ENCODE measurements at regions not wholly inside any gene's neighbourhood (a gene's known extent, or its start where the extent isn't known, plus 50 kb on each side); places are given as distances from the start of the nearest gene placed in this dataset.
"Not testable (repeated sequence)": the region's sequence is repeated elsewhere in the genome, so short reads cannot be mapped to it uniquely, and the experiment has no call there.

DNA sequence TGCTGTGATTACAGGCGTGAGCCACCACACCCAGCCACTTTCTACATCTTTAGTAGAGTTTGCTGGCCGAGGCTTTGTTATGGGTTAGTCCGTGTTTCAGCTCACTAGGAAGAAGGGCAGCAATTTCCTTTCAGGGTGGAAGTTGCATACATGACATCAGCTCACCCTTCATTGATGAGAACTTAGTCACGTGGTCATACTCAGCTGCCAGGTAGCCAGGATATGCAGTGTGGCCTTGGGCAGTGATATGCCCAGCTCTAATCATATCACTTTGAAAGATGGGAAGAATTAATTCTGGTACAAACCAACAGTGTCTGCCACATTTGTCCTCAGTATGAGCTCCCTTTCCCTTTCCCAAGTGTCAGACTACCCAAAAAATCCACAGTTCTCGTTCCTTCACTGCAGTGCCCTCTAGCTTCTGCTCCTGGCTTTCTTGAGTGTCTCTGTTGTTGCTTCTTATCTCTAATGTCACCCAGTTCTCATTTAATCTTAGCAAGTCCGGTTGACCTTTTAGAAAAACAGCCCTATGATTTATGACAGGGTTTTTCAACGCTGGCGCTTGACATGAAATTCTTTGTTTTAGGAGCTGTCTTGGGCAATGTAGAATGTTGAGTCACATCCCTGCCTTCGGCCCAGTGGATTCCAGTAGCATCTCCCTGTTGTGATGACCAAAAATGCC lies 108.7 kb upstream of the ITGB1 start:
- no peak for DNase-seq

DNA sequence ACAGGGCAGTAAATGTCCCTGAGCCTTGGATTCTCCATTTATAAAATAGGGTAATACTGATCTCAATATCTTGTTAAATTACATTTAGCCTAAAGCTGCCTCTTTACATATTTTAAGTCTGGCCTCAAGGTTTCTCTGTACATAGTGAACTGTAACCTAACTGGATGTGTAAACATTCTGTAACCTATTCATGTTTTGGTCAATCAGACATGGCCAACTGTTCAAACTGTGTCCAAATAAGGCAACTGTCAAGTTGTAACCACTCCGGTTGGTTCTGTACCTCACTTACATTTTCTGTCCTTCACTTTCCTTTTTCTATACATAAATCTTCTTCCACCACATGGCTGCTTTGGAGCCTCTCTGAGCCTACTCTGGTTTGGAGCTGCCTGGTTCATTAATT lies 107.1 kb upstream of the ITGB1 start:
- no peak for DNase-seq

DNA sequence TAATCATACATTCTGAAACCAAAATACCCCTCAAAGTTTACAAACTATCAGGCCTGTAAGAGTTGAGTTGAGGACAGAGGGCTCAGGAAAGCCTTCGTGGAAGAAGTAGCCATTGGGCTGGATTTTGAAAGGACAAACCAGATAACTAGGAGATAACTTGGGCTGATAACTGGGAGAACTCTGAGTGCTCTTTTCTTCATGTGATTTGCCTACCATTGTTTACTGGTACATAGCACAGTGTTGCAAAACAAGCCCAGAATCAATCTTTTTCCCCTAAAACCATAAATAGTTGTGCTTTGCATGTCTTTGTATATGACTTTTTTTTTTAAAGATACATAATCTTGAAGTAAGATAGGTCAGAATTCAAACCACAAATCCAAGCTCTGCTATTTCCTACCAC lies 106.7 kb upstream of the ITGB1 start:
- no peak for DNase-seq

DNA sequence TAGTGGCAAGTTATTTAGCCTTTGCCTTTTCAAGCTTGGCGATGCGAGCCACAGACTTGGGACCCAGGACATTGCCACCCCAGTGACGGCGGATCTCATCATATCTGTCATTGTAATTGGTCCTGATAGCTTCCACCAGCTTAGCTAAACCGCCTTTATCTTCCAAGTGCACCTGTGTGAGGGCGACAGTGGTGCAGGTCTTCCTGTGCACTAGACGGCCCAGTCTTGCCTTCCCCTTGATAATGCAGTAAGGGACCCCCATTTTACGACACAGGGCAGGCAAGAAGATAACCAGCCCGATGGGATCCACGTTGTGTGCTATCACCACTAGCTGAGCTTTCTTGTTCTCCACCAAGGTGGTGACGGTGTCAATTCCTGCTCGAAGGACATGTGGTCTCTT lies 99.6 kb upstream of the ITGB1 start:
- no peak for DNase-seq

DNA sequence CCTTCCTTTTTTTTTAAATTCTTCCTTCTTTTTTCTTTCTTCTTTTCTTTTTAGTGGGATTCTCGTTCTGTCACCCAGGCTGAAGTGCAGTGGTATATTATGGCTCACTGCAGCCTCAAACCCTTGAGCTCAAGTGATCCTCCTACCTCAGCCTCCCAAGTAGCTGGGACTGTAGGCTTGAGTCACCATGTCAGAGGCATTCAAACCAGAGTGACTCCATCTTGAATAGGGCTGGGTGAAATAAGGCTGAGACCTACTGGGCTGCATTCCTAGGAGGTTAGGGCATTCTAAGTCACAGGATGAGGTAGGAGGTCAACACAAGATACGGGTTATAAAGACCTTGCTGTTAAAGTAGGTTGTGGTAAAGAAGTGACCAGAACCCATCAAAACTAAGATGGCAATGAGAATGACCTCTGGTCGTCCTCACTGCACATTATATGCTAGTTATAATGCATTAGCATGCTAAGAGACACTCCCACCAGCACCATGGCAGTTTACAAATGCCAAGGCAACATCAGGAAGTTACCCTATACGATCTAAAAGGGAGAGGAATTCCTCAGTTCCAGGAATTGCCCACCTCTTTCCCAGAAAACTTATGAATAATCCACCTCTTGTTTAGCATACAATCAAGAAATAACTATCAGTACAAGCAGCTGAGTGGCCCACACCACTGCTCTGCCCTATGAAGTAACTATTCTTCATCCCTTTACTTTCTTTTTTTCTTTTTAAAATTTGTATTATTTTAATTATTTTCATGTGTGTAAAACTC lies 99.0 kb upstream of the ITGB1 start:
- DNase-seq = no peak

- DNase-seq = no peak
Measured at GRCh38 chr10:33055625-33056024, 97.6 kb upstream of the ITGB1 start.

GRCh38 chr10:33052915-33053810 lies 95.1 kb upstream of the ITGB1 start:
- DNase-seq = no peak

GRCh38 chr10:33052263-33052875 lies 94.3 kb upstream of the ITGB1 start:
- DNase-seq = no peak

DNA sequence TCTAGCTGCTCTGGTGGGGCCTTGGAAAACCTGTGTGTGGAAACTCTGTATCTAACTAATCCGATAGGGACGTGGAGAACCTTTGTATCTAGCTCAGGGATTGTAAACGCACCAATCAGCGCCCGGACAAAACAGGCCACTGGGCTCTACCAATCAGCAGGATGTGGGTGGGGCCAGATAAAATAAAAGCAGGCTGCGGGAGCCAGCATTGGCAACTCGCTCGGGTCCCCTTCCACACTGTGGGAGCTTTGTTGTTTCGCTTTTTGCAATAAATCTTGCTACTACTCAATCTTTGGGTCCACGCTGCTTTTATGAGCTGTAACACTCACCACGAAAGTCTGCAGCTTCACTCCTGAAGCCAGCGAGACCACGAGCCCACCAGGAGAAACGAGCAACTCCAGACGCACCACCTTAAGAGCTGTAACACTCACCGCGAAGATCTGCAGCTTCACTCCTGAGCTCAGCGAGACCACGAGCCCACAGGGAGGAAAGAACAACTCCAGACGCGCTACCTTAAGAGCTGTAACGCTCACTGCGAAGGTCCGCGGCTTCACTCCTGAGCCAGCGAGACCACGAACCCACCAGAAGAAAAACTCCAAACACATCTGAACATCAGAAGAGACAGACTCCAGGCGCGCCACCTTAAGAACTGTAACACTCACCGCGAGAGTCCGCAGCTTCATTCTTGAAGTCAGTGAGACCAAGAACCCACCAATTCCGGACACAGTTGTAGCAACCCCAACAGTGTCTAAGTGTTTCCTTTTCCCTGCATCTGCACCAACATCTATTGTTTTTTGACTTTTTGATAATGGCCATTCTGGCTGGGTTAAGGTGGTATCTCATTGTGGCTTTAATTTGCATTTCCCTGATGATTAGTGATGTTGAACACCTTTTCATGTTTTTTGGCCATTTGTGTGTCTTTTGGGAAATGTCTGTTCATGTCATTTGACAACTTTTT lies 92.2 kb upstream of the ITGB1 start:
- DNase-seq = not testable (repeated sequence)

DNA sequence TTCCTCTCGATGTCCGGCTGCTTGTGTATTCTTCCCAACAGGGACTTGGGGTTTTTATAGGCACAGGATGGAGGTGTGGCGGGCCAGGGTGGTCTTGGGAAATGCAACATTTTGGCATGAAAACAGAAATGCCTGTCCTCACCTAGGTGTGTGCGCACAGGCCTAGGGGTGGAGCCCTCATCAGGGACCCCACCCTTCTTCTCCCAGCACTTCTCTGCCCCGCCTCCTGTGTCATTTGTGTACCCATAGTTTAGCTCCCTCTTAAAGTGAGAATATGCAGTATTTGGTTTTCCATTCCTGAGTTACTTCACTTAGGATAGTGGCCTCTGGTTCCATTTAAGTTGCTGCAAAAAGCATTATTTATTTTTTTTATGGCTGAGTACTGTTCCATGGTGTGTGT lies 90.2 kb upstream of the ITGB1 start:
- no peak for DNase-seq

- no peak for DNase-seq
Measured at GRCh38 chr10:33047655-33048054, 89.6 kb upstream of the ITGB1 start.

DNA sequence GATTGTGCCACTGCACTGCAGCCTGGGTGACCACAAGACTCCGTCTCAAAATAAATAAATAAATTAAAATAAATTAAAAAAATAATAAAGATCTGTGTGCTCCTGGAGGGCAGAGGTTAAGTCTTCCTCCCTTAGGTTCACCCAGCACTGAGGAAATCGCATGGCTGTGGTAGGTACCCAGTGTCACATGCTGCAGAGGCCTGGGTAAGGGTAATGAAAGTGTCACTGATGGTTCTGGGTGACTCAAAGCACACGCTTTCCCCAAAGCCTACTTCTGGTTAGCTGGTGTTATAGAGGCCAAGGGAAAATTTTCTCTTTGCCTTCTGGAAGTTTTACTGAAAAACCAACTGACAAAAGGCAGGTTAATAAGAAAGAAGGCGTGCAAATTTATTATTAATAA lies 88.8 kb upstream of the ITGB1 start:
- DNase-seq = no peak

DNA sequence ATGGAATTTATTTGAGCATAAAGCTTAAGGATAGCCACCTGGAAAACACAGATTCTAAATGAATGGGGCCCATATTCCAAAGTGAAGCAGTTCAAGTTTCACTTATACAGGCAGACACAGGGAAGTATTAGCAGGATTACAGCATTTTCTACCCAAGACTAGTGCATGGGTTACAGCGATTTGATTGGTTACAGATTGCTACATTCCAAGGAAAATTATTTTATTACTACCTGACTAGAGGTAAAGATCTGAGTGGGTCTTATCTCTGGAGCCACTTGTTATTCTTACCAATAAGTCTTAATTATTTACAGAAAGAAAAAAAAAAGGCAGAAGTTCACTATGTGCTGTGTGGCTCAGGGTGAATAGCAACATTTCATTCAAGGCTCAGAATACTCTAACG lies 87.4 kb upstream of the ITGB1 start:
- DNase-seq = no peak

GRCh38 chr10:33042565-33042964 lies 84.5 kb upstream of the ITGB1 start:
- no peak for DNase-seq

- DNase-seq = no peak
Measured at GRCh38 chr10:33041783-33042437, 83.9 kb upstream of the ITGB1 start.

DNA sequence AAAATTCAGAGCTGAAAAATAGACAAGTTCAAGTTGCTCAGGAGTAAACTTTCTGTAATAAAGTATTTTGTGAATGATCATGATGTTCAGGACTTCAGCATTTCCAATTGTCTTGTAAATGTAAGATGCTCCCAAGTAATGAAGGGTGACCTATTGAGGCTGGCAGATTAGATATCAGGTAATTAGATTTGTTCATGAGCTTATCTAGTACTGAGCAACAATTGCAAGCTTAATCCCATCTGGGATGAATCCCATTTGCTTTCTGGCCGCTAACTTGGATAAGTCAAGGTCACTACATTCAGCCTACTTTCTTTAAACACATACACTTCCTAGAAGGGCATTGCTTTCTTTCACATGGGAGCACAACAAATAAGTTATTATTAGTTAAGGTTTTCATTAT lies 82.4 kb upstream of the ITGB1 start:
- no peak for DNase-seq

- no peak for DNase-seq
Measured at GRCh38 chr10:33039181-33039580, 81.2 kb upstream of the ITGB1 start.

- no peak for DNase-seq
Measured at GRCh38 chr10:33038672-33039071, 80.6 kb upstream of the ITGB1 start.

GRCh38 chr10:33037726-33038125 lies 79.7 kb upstream of the ITGB1 start:
- no peak for DNase-seq

DNA sequence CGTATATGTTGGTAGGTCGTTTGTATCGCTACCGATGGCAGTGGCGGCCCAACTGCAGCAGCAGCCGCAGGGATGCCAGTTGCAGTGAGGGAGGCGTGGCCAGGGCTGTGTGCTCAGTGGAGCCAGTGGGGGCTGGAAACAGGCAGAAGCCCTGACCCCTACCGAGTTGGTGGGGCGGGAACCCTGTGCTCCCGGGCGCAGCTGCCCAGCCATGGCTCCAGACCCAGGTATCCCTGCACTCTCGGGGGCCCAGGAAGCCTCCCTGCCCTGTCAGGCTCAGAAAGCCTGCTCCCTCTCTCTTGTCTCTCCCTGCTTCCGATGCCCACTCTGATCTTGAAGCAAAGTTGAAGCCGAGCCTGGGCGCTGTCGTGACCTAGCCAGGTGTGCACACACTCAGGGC lies 78.6 kb upstream of the ITGB1 start:
- no peak for DNase-seq

- DNase-seq = no peak
Measured at GRCh38 chr10:33035411-33035810, 77.4 kb upstream of the ITGB1 start.
